H4 (cell line): ENCODE measurements at regions not wholly inside any gene's neighbourhood (a gene's known extent, or its start where the extent isn't known, plus 50 kb on each side); places are given as distances from the start of the nearest gene placed in this dataset.
"Not testable (repeated sequence)": the region's sequence is repeated elsewhere in the genome, so short reads cannot be mapped to it uniquely, and the experiment has no call there.

Source experiments
- DNase-seq: peaks from one replicate; pipeline ENCODE4 v3.0.0-alpha.2; 2015; ENCODE audit warnings: low spot score

DNA sequence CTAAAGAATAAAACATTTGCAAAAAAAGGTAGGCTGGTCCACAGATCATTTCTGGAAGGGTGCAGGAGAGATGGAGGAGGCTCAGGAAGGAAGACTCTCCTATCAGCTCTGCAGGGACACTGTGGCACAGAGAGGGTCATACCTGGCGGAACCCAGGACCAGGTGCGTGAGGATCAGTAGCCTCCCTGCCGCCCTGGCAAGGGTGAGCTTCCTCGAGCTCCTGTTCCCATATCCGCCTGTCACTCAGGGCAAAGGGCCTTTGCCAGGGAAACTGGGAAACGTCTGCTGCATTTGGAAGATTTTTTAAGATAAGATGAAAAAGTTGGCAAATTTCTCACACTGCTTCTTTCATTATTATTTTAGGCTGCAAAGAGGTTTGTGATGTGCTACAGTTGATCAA is 112.1 kb upstream of the TIAM1 start:
- no peak for DNase-seq

DNA sequence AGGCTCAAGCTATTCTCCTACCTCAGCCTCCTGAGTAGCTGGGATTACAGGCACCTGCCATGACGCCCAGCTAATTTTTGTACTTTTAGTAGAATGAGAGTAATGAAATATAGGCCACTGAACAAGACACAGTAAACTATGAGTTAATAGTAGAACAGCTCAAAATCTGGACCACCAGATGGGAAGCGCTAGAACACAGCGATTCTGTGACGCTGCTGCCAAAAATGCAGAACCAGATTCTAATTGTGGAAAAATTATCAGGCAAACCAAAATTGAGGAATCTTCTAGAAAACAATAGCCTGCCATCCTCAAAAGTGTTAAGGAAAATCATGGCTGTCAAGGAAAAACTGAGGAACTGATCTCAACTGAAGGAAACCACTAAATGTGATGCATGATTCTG is 111.4 kb upstream of the TIAM1 start:
- DNase-seq, result no peak

DNA sequence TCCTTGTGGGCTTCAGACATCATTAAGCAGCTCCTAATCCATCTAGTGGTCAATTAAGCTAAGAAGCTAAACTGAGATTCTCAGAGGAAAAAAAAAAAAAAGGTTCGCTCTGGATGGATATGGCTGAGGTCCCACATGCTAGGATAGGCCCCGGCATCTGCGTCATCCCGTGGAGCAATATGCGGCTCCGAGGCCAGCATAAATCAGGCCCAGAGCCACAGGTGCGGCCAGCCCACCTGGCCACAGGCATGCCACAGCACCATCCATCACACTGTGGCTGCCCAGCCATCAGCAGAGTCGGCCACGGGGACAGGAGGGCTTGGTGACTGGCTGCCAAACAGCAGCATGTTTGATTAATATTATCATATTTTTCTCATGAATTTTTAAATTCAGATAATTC is 106.9 kb upstream of the TIAM1 start:
- no peak for DNase-seq

DNA sequence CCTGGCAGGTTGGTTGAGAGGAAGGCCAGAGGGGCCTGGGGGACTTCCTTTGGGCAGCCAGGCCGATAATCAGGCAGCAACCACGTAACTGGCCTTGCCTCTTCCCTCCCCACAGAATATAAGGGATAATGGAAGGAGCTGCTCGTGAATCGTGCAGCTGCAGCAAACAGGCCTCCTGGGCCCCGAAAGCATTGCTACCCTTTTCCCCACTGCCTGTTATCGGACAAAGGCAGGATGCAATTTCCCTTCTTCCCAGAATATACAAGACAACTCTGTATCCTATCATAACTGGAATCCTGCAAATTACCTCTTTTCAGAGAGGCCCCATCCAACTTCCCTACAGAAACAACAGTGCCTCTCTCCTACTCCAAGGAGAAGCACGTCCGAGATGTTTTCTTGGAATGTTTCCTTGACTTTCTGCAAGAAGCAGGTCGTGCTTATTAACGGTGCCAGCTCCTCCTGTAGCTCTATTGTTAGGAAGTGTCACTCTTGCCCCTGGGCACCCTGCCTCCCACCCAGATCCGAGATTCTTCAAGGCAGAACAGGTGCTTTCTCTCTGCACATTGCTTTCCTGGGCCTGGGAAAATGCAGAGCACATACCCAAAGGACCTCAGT is 106.0 kb upstream of the TIAM1 start:
- no peak for DNase-seq

DNA sequence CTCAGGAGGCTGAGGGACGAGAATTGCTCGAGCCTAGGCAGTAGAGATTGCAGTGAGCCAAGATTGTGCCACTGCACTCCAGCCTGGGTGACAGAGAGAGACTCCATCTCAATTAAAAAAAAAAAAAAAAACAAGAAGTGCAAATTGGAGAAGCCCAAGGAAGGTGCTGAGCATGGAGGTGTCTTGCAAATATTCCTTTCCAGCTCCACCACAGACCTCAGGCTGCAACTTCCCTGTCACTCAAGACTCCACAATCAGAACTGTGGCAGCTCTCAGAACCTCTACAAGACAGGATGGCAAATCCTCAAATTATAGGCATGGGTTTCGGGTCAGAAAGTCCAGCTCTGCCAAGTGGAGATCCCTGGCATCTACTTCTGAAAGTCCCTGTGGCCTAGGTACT is 104.4 kb upstream of the TIAM1 start:
- no peak for DNase-seq

DNA sequence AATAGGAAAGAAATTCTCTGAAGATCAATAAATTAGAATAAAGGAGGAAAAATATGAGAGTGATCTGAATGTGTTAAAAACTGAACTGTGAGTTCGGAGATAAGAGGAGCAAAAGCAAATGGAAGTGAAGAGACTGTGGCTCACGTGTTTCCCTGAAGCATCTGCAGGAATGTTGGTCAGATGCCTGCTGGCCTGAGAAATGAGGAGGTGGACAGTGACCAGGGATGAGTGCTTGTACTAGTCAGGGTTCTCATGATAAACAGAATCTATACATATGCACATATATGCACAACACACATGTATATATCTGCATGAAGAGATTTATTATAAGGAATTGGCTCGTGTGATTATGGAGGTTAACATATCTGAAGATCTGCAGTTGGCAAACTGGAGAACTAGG is 103.4 kb upstream of the TIAM1 start:
- DNase-seq, result no peak

DNA sequence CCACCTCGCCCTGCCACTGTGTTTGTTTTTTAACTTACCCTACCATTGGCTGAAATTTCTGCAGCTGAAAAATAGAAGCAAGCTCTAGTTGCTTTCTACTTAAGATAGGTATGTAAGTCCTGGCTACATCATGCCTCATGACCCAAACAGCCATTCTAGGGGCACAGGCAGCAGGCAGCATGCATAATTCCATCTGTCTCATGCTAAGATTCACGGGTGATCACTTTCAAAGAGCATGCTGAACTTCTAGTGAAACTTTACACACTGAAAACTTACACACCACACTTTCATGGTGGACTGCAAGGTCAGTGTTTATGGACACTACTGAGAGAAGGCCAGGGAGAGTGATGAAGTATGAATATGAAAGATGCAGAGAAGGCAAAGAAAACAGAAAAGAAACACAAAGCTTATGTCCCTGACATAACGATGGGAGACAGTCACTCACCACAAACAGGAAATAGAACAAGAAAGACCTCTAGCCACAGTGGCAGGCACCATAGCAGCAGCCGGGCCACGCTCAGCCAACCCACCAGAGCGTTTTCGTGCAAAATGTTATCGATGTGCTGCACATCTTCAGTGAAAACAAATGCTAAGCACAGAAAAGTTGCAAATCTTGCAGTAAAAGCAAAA is 102.3 kb upstream of the TIAM1 start:
- DNase-seq, result no peak

DNA sequence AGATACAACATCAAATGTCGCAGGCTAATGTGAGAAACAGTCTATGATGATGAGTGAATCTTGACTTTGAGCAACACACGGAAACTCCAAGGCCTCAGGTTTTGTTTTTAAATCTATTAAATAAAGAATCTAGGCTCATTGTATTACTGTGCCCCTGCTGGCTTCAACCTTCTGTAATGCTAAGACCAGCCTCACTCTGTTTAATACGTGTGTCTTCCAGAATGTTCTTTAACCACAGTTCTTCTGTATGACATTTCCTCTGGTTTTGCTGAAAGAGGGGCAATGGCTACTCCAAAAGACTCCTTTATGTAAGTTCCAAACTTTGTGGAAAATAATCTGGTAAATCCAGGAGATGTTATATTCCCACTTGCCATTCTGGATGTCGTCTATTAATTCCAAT is 101.1 kb upstream of the TIAM1 start:
- DNase-seq, result no peak

DNA sequence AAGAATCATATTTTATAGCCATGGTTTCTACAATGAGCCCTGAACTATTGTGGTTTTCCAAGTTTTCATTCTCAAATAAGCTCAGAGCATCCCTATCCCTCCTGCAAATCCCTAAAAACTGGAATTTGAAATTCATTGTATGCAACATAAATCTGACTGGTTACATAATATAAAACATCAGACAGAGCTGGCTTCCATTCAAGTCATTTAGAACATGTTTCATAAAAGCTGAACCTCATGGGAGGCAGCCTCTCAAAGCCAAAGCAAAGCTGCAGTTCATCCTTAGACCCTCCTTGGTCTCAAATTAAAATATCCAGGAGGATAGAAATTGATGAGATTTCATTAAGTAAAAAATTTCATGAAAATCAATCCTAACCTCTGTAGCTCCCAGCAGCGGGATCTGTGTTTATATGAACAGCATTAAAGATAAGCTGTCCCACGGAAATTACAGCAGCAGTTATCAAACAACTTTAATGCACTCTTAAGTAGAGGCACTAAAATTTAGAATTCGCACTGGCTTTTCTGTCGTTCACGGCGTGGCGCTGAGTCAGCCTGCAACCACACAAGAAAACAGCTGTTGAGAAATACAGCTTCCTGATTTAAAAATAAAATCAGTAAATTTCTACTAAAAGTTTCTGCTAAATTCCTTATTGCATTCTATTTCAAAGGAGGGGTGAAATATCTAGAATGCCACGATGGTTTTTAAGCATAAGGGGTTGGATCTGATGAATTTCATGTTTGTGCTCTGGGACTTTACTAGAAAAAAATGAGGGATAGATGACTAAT is 99.9 kb upstream of the TIAM1 start:
- no peak for DNase-seq

DNA sequence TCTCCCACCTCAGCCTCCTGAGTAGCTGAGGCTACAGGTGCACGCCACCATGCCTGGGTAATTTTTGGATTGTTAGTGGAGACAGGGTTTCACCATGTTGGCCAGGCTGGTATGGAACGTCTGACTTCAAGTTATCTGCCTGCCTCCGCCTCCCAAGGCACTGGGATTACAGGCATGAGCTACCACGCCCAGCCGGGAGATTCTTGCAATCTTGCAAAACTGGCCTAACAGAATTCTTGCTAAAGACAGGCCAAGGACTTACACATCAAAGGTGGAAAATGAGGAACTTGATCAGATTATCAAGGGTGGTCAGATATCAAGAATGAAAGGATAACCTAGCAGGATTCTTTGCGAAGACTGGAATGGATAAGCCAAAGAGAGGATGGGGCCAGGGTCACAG is 98.3 kb upstream of the TIAM1 start:
- DNase-seq, result no peak

DNA sequence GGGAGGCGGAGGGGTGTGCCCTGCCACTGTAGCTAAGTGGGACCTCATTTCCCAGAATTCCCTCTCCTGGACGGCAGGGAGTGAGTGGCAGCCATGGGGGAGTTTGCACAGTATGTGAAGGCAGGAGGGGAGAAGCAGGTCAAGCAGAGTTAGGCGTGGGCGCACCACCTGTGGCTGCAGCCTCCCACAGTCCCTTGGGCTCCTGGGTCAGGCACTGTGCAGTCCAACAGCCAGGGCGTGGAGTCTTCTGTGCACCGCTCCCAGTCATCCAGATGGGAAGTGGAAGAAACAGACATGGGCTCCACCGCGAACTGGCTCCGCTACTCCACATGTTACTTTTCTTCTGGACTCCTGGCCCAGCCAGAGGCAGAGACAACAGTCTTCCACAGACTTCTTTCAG is 85.4 kb upstream of the TIAM1 start:
- no peak for DNase-seq

DNA sequence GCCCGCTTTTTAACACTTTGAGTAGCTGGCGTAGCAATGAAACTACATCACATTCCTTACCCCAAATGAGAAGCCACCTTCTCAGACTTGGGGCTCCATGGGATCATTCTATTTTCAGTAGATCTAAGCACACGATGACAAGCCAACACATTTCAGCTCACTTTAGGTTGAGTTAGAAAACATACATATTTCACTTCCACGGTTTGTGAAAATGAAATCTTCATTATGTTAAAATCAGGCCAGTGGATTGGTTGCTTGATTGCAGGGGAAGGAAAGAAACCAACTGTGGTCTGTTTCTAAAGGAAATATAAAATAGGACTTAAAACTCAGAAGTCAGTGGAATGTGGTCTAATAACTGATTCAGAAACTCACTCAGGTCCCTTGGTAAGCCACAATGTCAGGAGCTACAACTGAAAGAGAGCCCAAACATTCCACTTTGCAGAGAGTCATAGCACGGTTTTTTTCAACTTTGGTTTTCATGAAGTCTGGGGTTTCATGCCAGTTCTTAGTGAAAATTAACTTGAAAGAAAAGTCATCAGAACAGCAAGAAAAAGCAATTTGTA is 82.3 kb upstream of the TIAM1 start:
- DNase-seq, result no peak

DNA sequence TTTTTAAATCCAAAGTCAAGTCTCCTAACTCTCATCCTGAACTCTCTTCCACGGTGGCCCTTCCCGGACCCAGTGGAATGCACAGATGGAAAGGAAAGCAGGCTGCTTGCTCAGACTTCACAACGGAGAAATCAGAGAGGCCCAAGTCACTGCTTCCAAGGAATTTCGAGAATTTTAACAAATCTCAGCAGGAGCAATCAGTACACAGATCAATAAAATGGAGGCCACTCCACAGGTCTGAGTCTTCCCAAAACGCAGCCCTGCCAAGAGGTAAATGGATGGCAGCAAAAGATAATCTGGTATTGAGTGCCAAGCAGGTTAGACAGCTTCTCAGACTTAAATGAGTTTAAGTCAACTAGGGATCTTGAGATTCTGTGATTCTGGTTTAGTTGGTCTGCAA is 81.1 kb upstream of the TIAM1 start:
- DNase-seq, result no peak

DNA sequence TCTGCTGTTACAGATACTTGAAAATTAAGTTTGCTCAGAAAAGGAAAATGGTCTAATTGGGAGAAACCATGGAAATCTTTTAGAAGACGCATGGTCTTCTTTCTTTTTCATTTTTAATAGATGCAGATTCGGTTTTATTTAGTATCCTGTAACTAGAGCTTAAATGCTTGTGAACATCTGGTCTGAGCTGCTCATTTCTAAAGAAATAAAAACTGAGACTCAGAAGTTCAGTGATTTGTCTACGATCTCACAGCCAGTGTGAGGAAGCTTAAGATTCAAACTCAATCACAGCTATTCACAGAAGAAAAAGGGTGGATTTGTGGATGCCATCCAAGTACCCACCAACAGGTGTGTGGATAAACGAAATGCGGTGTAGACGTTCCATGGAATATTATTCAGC is 80.0 kb upstream of the TIAM1 start:
- DNase-seq, result no peak

DNA sequence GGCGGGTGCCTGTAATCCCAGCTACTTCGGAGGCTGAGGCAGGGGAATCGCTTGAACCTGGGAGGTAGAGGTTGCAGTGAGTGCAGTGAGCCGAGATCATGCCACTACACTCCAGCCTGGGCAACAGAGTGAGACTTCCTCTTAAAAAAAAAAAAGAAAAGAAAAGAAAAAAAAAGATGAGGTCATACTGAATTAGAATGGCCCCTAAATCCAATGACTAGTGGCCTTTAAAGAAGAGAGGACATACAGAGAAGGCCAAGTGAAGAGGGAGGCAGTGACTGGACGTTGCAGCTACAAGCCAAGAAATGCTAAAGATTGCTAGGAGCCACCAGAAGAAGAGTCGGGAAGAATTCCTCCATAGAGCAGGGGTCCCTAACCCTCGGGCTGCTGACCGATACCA is 76.9 kb upstream of the TIAM1 start:
- no peak for DNase-seq

DNA sequence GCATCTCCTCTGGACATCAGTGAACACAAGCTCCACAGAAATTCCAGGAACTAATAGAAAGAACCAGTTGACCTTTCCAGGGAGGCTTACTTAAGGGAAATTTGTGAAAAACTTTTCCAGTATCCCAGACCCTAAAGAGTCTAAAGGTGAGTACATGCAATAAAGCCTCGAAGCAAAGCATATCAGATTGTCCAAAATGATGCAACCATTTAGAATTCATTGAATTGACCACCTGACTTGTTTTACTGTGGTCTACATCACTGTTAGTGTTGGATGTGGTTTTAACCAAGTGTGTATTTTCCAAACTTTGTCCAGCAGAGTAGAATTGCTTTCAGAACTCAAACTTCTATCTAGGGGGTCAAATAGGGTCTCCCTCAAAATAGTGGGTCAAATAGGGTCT is 76.3 kb upstream of the TIAM1 start:
- no peak for DNase-seq

DNA sequence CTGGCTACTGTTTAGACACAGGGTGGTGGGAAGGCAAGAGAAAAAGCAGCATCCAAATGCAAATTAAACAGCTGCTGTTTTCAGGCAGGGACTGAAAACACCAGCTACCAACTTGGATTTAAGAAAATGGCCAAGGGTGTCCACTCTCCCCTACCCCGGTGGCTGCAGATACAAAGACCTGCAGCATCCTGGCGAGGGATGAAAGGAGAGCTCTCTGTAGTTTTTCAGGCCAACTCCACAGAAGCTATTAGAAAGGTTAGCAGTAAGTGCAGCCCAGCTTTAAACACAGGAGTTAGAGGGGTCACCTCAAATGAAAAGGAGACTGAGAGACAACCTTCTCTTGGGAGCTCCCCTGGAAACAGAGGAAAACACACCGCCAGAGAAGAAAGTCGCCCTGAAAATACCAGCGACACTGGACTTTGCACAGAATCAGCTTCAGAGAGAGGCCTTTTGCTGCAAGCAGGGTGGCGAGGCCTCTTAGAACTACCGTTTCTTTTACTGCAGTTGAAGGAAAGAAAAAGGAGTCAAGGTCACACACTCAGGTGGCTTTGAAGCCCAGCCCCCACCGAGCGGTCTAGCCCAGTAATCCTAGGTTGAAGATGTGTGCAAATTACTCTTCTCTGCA is 74.4 kb upstream of the TIAM1 start:
- no peak for DNase-seq

DNA sequence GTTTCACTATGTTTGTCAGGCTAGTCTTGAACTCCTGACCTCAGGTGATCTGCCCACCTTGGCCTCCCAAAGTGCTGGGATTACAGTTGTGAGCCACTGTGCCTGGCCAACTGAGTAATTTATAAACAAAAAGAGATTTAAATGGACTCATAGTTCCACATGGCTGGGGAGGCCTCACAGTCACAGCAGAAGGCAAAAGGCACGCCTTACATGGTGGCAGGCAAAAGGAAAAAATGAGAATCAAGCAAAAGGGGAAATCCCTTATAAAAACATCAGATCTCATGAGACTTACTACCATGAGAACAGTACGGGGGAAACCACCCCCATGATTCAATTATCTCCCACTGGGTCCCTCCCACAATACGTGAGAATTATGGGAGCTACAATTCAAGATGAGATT is 73.2 kb upstream of the TIAM1 start:
- DNase-seq, result not testable (repeated sequence)

DNA sequence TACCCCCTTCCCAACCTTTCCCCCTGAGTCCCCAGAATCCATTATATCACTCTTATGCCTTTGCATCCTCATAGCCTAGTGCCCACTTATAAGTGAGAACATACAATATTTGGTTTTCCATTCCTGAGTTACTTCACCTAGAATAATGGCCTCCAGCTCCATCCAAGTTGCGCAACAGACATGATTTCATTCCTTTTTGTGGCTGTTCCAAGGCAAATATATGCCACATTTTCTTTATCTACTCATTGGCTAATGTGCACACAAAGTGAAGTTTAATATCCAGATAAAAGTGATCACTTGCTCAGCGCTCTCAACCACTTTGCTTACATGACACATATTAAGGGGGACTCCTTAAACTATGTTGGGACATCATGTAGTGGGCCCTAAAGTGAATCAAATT is 72.4 kb upstream of the TIAM1 start:
- no peak for DNase-seq

DNA sequence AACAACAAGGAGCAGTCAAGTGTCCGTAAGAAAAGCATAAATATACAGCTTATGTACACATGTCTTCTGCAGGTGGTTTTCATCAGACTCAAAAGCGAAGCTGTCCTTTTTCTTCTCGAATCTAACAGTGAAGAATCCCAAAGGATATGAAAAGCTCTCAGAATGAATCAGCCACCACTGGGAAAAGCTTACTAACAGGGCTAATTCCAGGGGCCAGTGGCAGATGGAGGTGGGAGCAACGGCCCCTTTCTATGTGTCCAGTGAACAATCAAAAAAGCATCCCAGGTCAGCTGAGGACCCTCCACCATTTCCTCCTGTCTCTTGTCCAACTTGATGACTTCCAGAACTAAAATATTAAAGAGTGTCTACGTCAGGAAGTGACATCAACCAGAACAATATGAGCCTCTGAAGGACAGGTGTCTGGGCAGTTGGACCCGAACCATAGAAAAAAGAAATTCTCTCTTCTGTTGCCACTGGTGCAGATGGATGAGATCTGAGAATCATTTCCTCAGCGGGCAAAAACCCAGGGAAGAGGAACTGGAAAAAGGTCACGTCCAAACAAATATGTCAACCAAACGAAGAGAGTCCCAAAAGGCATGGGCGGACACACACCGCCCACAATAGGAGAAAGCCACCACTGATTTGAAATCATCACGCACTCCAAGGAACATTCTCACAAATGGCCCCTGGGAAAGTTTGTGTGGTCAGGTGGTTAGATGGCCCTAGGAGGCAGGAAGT is 70.4 kb upstream of the TIAM1 start:
- DNase-seq, result no peak

DNA sequence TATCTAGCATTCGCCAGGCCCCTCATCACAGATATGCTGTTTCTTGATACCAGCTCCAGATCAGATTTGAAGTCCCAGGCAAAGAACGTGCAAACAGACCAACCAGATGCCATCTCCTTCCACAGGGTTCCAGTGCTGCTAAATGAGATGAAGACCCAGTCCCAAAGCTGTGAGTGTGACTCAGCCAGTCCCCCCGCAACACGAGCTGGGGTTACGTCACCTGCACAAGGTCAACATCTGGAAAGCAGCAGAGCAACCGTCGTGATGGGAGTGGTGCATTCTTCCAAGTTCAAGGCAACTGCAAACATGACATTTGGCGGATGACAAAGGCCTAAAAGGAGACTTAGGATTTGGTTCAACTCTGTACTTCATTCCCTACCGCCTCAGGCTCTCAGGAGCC is 69.6 kb upstream of the TIAM1 start:
- DNase-seq, result no peak
